ENCODE measurements at regions not wholly inside any gene's neighbourhood (a gene's known extent, or its start where the extent isn't known, plus 50 kb on each side); places are given as distances from the start of the nearest gene placed in this dataset.

- no peaks in the 10 kb centered on the region for H3K36me3 ChIP-seq (ENCODE audit: control insufficient read depth in 2 of 2, insufficient read depth in 1 of 2, low read length in 2 of 2)
- H3K27ac ChIP-seq (ENCODE audit: extremely low read depth, low read depth, low read length) = no peak overlapping the region
- TF ChIP-seq ZSCAN4 (tag by site-specific recombination; IDR thresholded peaks at IDR 0.05) (no peak), RBAK (tag by site-specific recombination; IDR thresholded peaks at IDR 0.05) (no peak), ZNF214 (tag by site-specific recombination; IDR thresholded peaks at IDR 0.05; ENCODE audit: borderline replicate concordance) (no peak), ZNF626 (tag by site-specific recombination; IDR thresholded peaks at IDR 0.05) (no peak)
- no peaks in the 10 kb centered on the region for H3K4me1 ChIP-seq (ENCODE audit: control insufficient read depth, insufficient read depth, low read length)
- H3K9me3 ChIP-seq (ENCODE audit: control insufficient read depth, insufficient read depth, low read depth, low read length) = no peaks in the 10 kb centered on the region
- POLR2A ChIA-PET = no interaction called here
- CTCF ChIA-PET = no interaction called here
- H3K4me3 ChIP-seq (ENCODE audit: low read depth, low read length) = no peak overlapping the region
Observed at GRCh38 chr3:111412656-111413055, 129.3 kb upstream of the CD96 start.

- no peak for TF ChIP-seq ZNF426 (tag by site-specific recombination; IDR thresholded peaks at IDR 0.05)
- TF ChIP-seq ZNF488 (tag by site-specific recombination; IDR thresholded peaks at IDR 0.05) = no peak
- no peak for TF ChIP-seq ZNF239 (tag by site-specific recombination; IDR thresholded peaks at IDR 0.05)
- TF ChIP-seq, protein P1, sequence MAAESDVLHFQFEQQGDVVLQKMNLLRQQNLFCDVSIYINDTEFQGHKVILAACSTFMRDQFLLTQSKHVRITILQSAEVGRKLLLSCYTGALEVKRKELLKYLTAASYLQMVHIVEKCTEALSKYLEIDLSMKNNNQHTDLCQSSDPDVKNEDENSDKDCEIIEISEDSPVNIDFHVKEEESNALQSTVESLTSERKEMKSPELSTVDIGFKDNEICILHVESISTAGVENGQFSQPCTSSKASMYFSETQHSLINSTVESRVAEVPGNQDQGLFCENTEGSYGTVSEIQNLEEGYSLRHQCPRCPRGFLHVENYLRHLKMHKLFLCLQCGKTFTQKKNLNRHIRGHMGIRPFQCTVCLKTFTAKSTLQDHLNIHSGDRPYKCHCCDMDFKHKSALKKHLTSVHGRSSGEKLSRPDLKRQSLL (tag by site-specific recombination; IDR thresholded peaks at IDR 0.05) = no peak
- TF ChIP-seq SP2 (tag by site-specific recombination; IDR thresholded peaks at IDR 0.05) = no peak
- TF ChIP-seq ZNF664 (tag by site-specific recombination; IDR thresholded peaks at IDR 0.05) = no peak
- no peak for TF ChIP-seq KLF1 (tag by site-specific recombination; IDR thresholded peaks at IDR 0.05)
- TF ChIP-seq ZNF645 (tag by site-specific recombination; IDR thresholded peaks at IDR 0.05) = no peak
- no peak for TF ChIP-seq ZNF529 (tag by site-specific recombination; IDR thresholded peaks at IDR 0.05; ENCODE audit: insufficient replicate concordance)
- TF ChIP-seq ZBTB7A (tag by site-specific recombination; IDR thresholded peaks at IDR 0.05; ENCODE audit: low read depth) = no peak
- TF ChIP-seq SP3 (tag by site-specific recombination; IDR thresholded peaks at IDR 0.05) = no peak
- TF ChIP-seq ZNF433 (tag by site-specific recombination; IDR thresholded peaks at IDR 0.05; ENCODE audit: low read depth) = no peak
- TF ChIP-seq KLF17 (tag by site-specific recombination; IDR thresholded peaks at IDR 0.05) = no peak
- TF ChIP-seq SETDB1 (IDR thresholded peaks at IDR 0.05; ENCODE audit: insufficient read length, low read length) = no peak
- TF ChIP-seq ZNF473 (tag by site-specific recombination; IDR thresholded peaks at IDR 0.05) = no peak
- no peak for TF ChIP-seq WT1 (tag by site-specific recombination; IDR thresholded peaks at IDR 0.05)
- TF ChIP-seq ZNF324 (tag by site-specific recombination; IDR thresholded peaks at IDR 0.05) = no peak
- no peak for TF ChIP-seq ZBTB21 (tag by site-specific recombination; IDR thresholded peaks at IDR 0.05)
- ChIA-PET POLR2A (no interaction called here), CTCF (no interaction called here)
- Histone ChIP-seq H3K4me3 (ENCODE audit: low read depth, low read length) (no peak overlapping the region), H3K4me1 (ENCODE audit: control insufficient read depth, insufficient read depth, low read length) (no peaks in the 10 kb centered on the region), H3K27ac (ENCODE audit: extremely low read depth, low read depth, low read length) (no peak overlapping the region), H3K36me3 (ENCODE audit: control insufficient read depth in 2 of 2, insufficient read depth in 1 of 2, low read length in 2 of 2) (no peaks in the 10 kb centered on the region), H3K9me3 (ENCODE audit: control insufficient read depth, insufficient read depth, low read depth, low read length) (no peaks in the 10 kb centered on the region)
Observed at GRCh38 chr3:111414531-111414930, 127.5 kb upstream of the CD96 start.

Measured in HEK293 (cell line).